B cell (primary cell): ENCODE measurements at regions not wholly inside any gene's neighbourhood (a gene's known extent, or its start where the extent isn't known, plus 50 kb on each side); places are given as distances from the start of the nearest gene placed in this dataset.

Experiments used
- ATAC-seq: fragments of 200-7000 bp; cut with Tn5 transposase; one replicate; pipeline ENCODE4 v1.10.0; 2021; ENCODE audit warnings: low read depth, mild to moderate bottlenecking, moderate number of reproducible peaks, moderate library complexity
- CTCF ChIA-PET: fragments of 350-600 bp; sonication (Branson Sonifier 250); formaldehyde crosslinking; loops from one replicate; lab custom pipeline; 2021; ENCODE audit warnings: antibody characterized with exemption, inconsistent platforms; lab: Charles Lee
- POLR2A ChIA-PET: fragments of 350-600 bp; sonication (Branson Sonifier 250); formaldehyde crosslinking; loops from one replicate; lab custom pipeline; 2021; ENCODE audit warnings: antibody characterized with exemption; lab: Charles Lee
- DNase-seq: peaks from one replicate; pipeline ENCODE4 v3.0.0; 2013
- H2AFZ ChIP-seq: 2 replicates; pipeline ENCODE4 v1.6.1; 2012; ENCODE audit warnings: mild to moderate bottlenecking, low read depth, low read length; ENCODE audit not compliant: insufficient read depth, poor library complexity, severe bottlenecking
- H3K27ac ChIP-seq, 2 donors: 1 replicate in 1 of 2; 2 replicates in 1 of 2; pipeline ENCODE4 v1.5.1; 2012 to 2013; ENCODE audit warnings: low read length in 2 of 2, mild to moderate bottlenecking in 2 of 2, moderate library complexity in 1 of 2
- H3K27me3 ChIP-seq, 4 experiments: fragments of 200-600 bp in 1 of 4; sonication (generic) in 1 of 4; replicated peaks in 1 of 4; 1 replicate in 2 of 4; 2 replicates in 2 of 4; pipeline versions ENCODE4 v1.6.1 to v1.7.0; 2013 to 2016; ENCODE audit warnings: low read length in 3 of 4, mild to moderate bottlenecking in 2 of 4, mixed read lengths in 1 of 4, moderate library complexity in 1 of 4; ENCODE audit not compliant: insufficient read depth in 4 of 4, control insufficient read depth in 3 of 4; ENCODE audit errors: control extremely low read depth in 1 of 4
- H3K36me3 ChIP-seq, 2 experiments: replicated peaks in 1 of 2; 1 replicate in 1 of 2; 2 replicates in 1 of 2; pipeline versions ENCODE4 v1.6.1 to v1.7.1; 2013; ENCODE audit warnings: low read length in 1 of 2; ENCODE audit not compliant: insufficient read depth in 2 of 2, control insufficient read depth in 1 of 2; ENCODE audit errors: control extremely low read depth in 1 of 2, extremely low read depth in 1 of 2
- H3K4me1 ChIP-seq, 2 donors: fragments of 200-600 bp in 1 of 2; sonication (generic) in 1 of 2; 1 replicate in 1 of 2; 2 replicates in 1 of 2; pipeline versions ENCODE4 v1.5.1 to v1.6.1; 2013 to 2017; ENCODE audit warnings: low read length in 2 of 2; ENCODE audit not compliant: control insufficient read depth in 2 of 2, insufficient read depth in 2 of 2
- H3K4me2 ChIP-seq: replicated peaks from 2 replicates; pipeline ENCODE3; 2012; ENCODE audit warnings: mild to moderate bottlenecking, low read depth, low read length; ENCODE audit not compliant: poor library complexity, severe bottlenecking
- H3K4me3 ChIP-seq, 5 experiments: fragments of 200-600 bp in 1 of 5; sonication (generic) in 1 of 5; 1 replicate in 3 of 5; 2 replicates in 2 of 5; pipeline versions ENCODE4 v1.5.1 to v1.7.0; 2011 to 2016; ENCODE audit warnings: low read length in 4 of 5, mild to moderate bottlenecking in 4 of 5, low read depth in 2 of 5, control low read depth in 1 of 5, moderate library complexity in 1 of 5; ENCODE audit not compliant: insufficient read depth in 1 of 5; ENCODE audit errors: control extremely low read depth in 1 of 5, extremely low read depth in 1 of 5
- H3K79me2 ChIP-seq: fragments of 200-600 bp; sonication (generic); one replicate; pipeline ENCODE4 v1.6.0; 2016; ENCODE audit warnings: low read length; ENCODE audit not compliant: control insufficient read depth, insufficient read depth
- H3K9ac ChIP-seq: fragments of 200-600 bp; sonication (generic); 2 replicates; pipeline ENCODE4 v1.6.1; 2017; ENCODE audit warnings: mild to moderate bottlenecking, low read length, moderate library complexity
- H3K9me3 ChIP-seq, 3 donors: one replicate each; pipeline versions ENCODE4 v1.6.1 to v1.7.1; 2013; ENCODE audit warnings: low read length in 2 of 3; ENCODE audit not compliant: control insufficient read depth in 2 of 3, insufficient read depth in 1 of 3; ENCODE audit errors: control extremely low read depth in 1 of 3
- H4K20me1 ChIP-seq: 2 replicates; pipeline ENCODE4 v1.6.0; 2012; ENCODE audit warnings: mild to moderate bottlenecking, low read length; ENCODE audit not compliant: insufficient read depth, control insufficient read depth, poor library complexity, severe bottlenecking
- H3K27ac Mint-ChIP-seq: one replicate; pipeline ENCODE4 v1.8.0; 2021; ENCODE audit warnings: mixed read lengths
- H3K27me3 Mint-ChIP-seq: one replicate; pipeline ENCODE4 v1.8.0; 2021; ENCODE audit warnings: mixed read lengths
- H3K4me1 Mint-ChIP-seq: one replicate; pipeline ENCODE4 v1.8.0; 2021; ENCODE audit warnings: mixed read lengths
- H3K4me3 Mint-ChIP-seq: one replicate; pipeline ENCODE4 v1.8.0; 2021; ENCODE audit warnings: mixed read lengths
- H3K9me3 Mint-ChIP-seq: one replicate; pipeline ENCODE4 v1.8.0; 2022; ENCODE audit warnings: mixed read lengths; ENCODE audit not compliant: insufficient read depth
- EZH2 ChIP-seq: IDR thresholded peaks from 2 replicates; pipeline ENCODE4 v1.6.1; 2012; ENCODE audit warnings: borderline replicate concordance, low read depth, mild to moderate bottlenecking, moderate library complexity, low read length; ENCODE audit not compliant: insufficient read depth, poor library complexity, severe bottlenecking
- WGBS: methylation state at CpG from one replicate; pipeline ENCODE4 v1.1.5; 2013; ENCODE audit warnings: missing lambda C conversion rate; ENCODE audit not compliant: insufficient coverage; 5-methylcytosine and 5-hydroxymethylcytosine counted together
- intact Hi-C: fragments of 100-400 bp; cut with micrococcal nuclease; formaldehyde crosslinking; loops from one replicate; pipeline ENCODE4 v1.10.0; 2022
- TF ChIP-seq, protein P1 (sequence below): fragments of 200-600 bp; IDR thresholded peaks from one replicate; pipeline ENCODE4 v1.8.0; 2022; ENCODE audit warnings: antibody characterized with exemption, mild to moderate bottlenecking

DNA sequence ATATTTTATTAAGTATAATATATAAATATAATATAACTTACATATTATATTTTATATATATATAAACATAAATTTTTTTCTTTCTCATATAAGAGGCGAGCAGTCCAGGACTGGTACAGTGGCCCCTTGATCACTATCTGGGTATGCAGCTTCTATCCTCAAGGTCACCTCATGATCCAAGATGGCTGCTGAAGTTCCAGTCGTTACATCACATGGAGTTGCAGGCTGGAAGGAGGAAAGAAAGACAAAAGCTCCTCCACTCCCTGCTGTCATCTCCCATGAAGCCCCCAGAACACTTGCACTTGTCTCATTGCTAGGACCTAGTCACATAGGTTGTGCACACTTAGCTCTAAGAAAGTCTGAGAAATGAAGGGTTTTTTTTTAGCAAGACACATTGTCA, 145.1 kb upstream of the SLC1A4 start:
- H3K4me3 ChIP-seq = no peak overlapping the region
- no peak overlapping the region for H3K4me3 Mint-ChIP-seq
- H3K4me1 ChIP-seq = peaks cover 34 to 54% of the 10 kb centered on the region in 2 donors
- CTCF ChIA-PET = interaction anchor here (1.1 kb wide), 1 partner anchor 12 kb away, joined by 3 read pairs; no protein-coding TSS in a partner anchor
- no peak overlapping the region for H3K27ac Mint-ChIP-seq
- H4K20me1 ChIP-seq = no peaks in the 10 kb centered on the region
- H3K27me3 ChIP-seq = no peaks in the 10 kb centered on the region
- ATAC-seq = no peak
- intact Hi-C loops = no loop called here
- no peak for TF ChIP-seq EZH2
- TF ChIP-seq, protein P1, sequence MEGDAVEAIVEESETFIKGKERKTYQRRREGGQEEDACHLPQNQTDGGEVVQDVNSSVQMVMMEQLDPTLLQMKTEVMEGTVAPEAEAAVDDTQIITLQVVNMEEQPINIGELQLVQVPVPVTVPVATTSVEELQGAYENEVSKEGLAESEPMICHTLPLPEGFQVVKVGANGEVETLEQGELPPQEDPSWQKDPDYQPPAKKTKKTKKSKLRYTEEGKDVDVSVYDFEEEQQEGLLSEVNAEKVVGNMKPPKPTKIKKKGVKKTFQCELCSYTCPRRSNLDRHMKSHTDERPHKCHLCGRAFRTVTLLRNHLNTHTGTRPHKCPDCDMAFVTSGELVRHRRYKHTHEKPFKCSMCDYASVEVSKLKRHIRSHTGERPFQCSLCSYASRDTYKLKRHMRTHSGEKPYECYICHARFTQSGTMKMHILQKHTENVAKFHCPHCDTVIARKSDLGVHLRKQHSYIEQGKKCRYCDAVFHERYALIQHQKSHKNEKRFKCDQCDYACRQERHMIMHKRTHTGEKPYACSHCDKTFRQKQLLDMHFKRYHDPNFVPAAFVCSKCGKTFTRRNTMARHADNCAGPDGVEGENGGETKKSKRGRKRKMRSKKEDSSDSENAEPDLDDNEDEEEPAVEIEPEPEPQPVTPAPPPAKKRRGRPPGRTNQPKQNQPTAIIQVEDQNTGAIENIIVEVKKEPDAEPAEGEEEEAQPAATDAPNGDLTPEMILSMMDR = no peak
- no CpG with 5 or more reads among the region's 2 CpGs for WGBS
- H3K36me3 ChIP-seq = peaks cover 0 to 21% of the 10 kb centered on the region in 2 experiments
- H3K4me1 Mint-ChIP-seq = peaks cover 48% of the 10 kb centered on the region
- no peak overlapping the region for H3K4me2 ChIP-seq
- no peaks in the 10 kb centered on the region for H3K27me3 Mint-ChIP-seq
- no peaks in the 10 kb centered on the region for H3K9me3 ChIP-seq
- peaks cover 39% of the 10 kb centered on the region for H3K79me2 ChIP-seq
- POLR2A ChIA-PET = no interaction called here
- H3K27ac ChIP-seq = no peak overlapping the region
- H3K9me3 Mint-ChIP-seq = no peaks in the 10 kb centered on the region
- H2AFZ ChIP-seq = no peak overlapping the region
- no peak overlapping the region for H3K9ac ChIP-seq
- no peak for DNase-seq

DNA sequence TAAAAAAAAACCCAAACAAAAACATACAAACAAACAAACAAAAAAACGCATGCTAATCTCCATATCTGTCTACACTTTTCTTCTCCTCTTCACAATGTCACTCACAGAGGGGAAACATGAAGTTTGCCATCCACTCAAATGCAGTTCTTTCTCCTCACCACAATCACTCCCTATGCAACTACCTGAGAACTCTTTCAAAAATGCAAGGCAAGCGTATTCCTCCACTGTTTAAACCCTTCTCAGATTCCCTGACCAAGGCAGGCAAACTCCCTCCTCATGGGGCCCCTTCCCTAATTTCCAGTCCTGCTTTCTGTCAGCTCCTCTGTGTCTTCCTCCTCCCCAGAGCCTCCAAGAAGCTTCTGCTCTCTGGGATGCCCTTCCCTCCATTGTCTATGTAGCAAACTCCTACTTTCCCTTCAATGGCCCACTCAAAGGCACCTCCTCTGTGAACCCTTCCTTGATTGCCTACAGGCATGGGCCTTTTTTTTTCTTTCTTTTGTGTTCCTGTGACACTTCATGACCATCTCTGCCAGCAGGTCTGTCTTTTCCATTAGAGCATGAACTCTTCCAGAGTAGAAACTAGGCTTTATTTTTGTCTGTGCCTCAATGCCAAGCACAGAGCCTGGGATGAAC, 143.8 kb upstream of the SLC1A4 start:
- ChIA-PET CTCF (interaction anchor here (0.7 to 1.1 kb wide), 3 partner anchors 19 to 118 kb away, joined by 3 to 6 read pairs (median 4); no protein-coding TSS in a partner anchor), POLR2A (interaction anchor here (0.6 kb wide), 1 partner anchor 32 kb away, joined by 8 read pairs; no protein-coding TSS in a partner anchor)
- 92% methylated on average over 2 of the region's 2 CpGs for WGBS
- H3K79me2 ChIP-seq = peaks cover 52% of the 10 kb centered on the region
- H3K27me3 ChIP-seq = no peaks in the 10 kb centered on the region
- H3K4me3 ChIP-seq = no peak overlapping the region
- Mint-ChIP-seq H3K4me1 (peaks cover 43% of the 10 kb centered on the region), H3K27me3 (no peaks in the 10 kb centered on the region), H3K27ac (peak overlapping the region; percentile 2), H3K4me3 (no peak overlapping the region), H3K9me3 (no peaks in the 10 kb centered on the region)
- peaks cover 0 to 22% of the 10 kb centered on the region in 2 experiments for H3K36me3 ChIP-seq
- intact Hi-C loops = no loop called here
- H3K4me2 ChIP-seq = no peak overlapping the region
- DNase-seq (no peak), ATAC-seq (no peak)
- TF ChIP-seq, protein P1 = no peak
- TF ChIP-seq EZH2 = no peak
- no peak overlapping the region for H2AFZ ChIP-seq
- H3K9ac ChIP-seq = no peak overlapping the region
- no peak overlapping the region for H3K27ac ChIP-seq
- no peaks in the 10 kb centered on the region for H4K20me1 ChIP-seq
- peaks cover 25 to 53% of the 10 kb centered on the region in 2 donors for H3K4me1 ChIP-seq
- no peaks in the 10 kb centered on the region for H3K9me3 ChIP-seq
